Right lobe of liver (tissue), 6 donors: ENCODE measurements at regions not wholly inside any gene's neighbourhood (a gene's known extent, or its start where the extent isn't known, plus 50 kb on each side); places are given as distances from the start of the nearest gene placed in this dataset.

Experiments used
- ATAC-seq, 4 donors: fragments of 200-7000 bp; cut with Tn5 transposase; one replicate each; pipeline ENCODE4 v1.9.1; 2020; ENCODE audit warnings: mild to moderate bottlenecking in 4 of 4, moderate library complexity in 4 of 4
- DNase-seq, 3 donors: peaks; one replicate each; pipeline ENCODE4 v3.0.0-alpha.2; 2020
- H3K27ac ChIP-seq, 3 donors: fragments of 200-600 bp; one replicate each; pipeline ENCODE4 v1.8.0; 2022
- H3K27me3 ChIP-seq, 2 donors: fragments of 200-600 bp; one replicate each; pipeline ENCODE4 v1.8.0; 2022
- H3K36me3 ChIP-seq, 4 donors: fragments of 200-600 bp; sonication (generic) in 1 of 4; one replicate each; pipeline versions ENCODE4 v1.5.1 to v1.8.0; 2017 to 2022; ENCODE audit warnings: control low read depth in 1 of 4
- H3K4me1 ChIP-seq, 4 donors: fragments of 200-600 bp; sonication (generic) in 1 of 4; one replicate each; pipeline versions ENCODE4 v1.5.1 to v1.8.0; 2017 to 2022; ENCODE audit warnings: control low read depth in 1 of 4
- H3K4me3 ChIP-seq, 3 donors: fragments of 200-600 bp; one replicate each; pipeline ENCODE4 v1.8.0; 2022
- H3K9me3 ChIP-seq, 4 donors: fragments of 200-600 bp; sonication (generic) in 1 of 4; one replicate each; pipeline versions ENCODE4 v1.5.1 to v1.8.0; 2017 to 2022; ENCODE audit warnings: control low read depth in 1 of 4
- POLR2A ChIP-seq: fragments of 450-650 bp; IDR thresholded peaks from one replicate; pipeline ENCODE4 v1.6.1; 2017; ENCODE audit warnings: antibody characterized with exemption, mild to moderate bottlenecking
- WGBS: methylation state at CpG from one replicate; pipeline ENCODE4 v1.1.6; 2018; ENCODE audit warnings: low coverage, low lambda C conversion rate; ENCODE audit not compliant: insufficient coverage; ENCODE audit errors: missing lambda C conversion rate; 5-methylcytosine and 5-hydroxymethylcytosine counted together
- intact Hi-C, 2 donors: fragments of 100-400 bp; cut with DNase I; formaldehyde crosslinking; loops; one replicate each; pipeline versions ENCODE4 v1.11.2 to v1.14.1; 2022
- TF ChIP-seq, protein P1 (sequence below), 4 donors: fragments of 200-600 bp in 3 of 4; fragments of 450-650 bp in 1 of 4; IDR thresholded peaks; one replicate each; pipeline versions ENCODE4 v1.5.1 to v1.8.0; 2016 to 2022; ENCODE audit warnings: antibody characterized with exemption in 4 of 4, mild to moderate bottlenecking in 2 of 4
- donor health status: DM: no; HTN: yes; CAD: no.
- donor health status: DM: no; HTN: no; CAD: no.
- donor health status: DM: no; HTN: no; CAD: no.
- donor health status: DM: no; HTN: yes; CAD: no.
- donor health status: DM: no; HTN: yes; CAD: no.

DNA sequence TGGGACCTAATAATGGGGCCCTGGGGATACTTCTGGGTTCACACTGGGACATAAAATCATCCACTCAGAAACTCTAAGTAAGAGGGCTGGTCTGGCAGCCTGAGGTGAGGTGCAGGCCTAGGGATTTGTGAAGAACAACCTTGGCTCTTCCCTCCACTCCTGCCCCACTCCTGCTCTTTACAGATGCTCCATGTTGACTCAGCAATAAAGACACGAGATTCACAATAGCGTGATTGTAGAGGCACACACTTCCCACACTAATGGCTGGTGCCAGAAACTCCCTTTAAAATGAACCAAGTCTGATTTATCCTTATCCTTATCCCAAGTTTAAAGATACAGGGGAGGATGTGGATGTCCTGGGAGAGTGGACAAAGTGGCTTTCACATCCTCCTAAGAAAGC lies 228.2 kb downstream of the ACTR3 start:
- 44% methylated on average over 2 of the region's 2 CpGs for WGBS
- TF ChIP-seq, protein P1, sequence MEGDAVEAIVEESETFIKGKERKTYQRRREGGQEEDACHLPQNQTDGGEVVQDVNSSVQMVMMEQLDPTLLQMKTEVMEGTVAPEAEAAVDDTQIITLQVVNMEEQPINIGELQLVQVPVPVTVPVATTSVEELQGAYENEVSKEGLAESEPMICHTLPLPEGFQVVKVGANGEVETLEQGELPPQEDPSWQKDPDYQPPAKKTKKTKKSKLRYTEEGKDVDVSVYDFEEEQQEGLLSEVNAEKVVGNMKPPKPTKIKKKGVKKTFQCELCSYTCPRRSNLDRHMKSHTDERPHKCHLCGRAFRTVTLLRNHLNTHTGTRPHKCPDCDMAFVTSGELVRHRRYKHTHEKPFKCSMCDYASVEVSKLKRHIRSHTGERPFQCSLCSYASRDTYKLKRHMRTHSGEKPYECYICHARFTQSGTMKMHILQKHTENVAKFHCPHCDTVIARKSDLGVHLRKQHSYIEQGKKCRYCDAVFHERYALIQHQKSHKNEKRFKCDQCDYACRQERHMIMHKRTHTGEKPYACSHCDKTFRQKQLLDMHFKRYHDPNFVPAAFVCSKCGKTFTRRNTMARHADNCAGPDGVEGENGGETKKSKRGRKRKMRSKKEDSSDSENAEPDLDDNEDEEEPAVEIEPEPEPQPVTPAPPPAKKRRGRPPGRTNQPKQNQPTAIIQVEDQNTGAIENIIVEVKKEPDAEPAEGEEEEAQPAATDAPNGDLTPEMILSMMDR (IDR thresholded peaks at IDR 0.05) = no peak
- TF ChIP-seq POLR2A = no peak
- Histone ChIP-seq H3K4me1 (no peaks in the 10 kb centered on the region), H3K27me3 (no peaks in the 10 kb centered on the region), H3K36me3 (no peaks in the 10 kb centered on the region), H3K27ac (no peak overlapping the region), H3K9me3 (no peaks in the 10 kb centered on the region), H3K4me3 (no peak overlapping the region)
- ATAC-seq (no peak), DNase-seq (no peak)
- intact Hi-C loops = no loop called here

DNA sequence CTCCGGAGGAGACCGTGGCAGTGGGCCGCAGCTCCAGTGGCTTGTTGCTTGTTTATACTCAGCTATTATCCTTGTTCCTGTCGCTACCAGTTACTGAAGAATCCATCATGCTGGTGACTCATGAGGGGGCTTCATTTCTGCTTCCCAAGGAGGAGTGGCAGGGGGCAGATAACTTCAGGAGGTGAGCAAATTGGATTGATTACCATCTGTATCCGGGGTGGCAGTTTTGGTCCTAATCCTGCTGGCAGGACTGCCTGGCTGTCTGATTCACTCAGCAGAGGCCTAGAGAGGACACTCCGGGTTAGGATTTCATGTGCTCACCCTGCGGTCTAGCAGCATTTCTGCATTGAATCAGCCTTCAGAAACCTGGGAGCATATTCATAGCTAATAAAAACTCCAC lies 230.0 kb downstream of the ACTR3 start:
- no peak overlapping the region for H3K27ac ChIP-seq
- no peaks in the 10 kb centered on the region for H3K27me3 ChIP-seq
- intact Hi-C loops = no loop called here
- ATAC-seq (no peak), DNase-seq (no peak)
- 81% methylated on average over 5 of the region's 7 CpGs for WGBS
- H3K4me1 ChIP-seq = no peaks in the 10 kb centered on the region
- no peak overlapping the region for H3K4me3 ChIP-seq
- TF ChIP-seq POLR2A = no peak
- TF ChIP-seq, protein P1 (IDR thresholded peaks at IDR 0.05) = no peak
- H3K36me3 ChIP-seq = no peaks in the 10 kb centered on the region
- H3K9me3 ChIP-seq = no peaks in the 10 kb centered on the region

DNA sequence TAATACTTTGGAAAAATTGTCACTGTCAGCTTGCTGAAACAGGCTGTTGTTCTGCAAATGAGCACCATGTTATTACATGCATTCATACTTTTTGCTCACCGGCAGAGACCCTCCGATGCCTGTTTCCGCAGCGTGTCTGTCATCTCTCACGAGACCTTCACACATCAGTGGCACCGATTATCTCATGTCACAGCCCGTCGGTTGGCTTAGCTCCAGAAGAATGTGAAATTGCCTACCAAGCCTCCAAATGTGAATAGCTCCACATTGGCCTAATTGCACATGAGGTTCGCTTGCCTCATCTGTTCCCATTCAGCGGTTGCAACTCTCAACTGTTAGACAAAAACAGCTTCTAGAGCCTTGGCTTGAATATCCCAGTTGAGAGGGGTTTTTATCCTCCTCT lies 233.0 kb downstream of the ACTR3 start:
- H3K27ac ChIP-seq = no peak overlapping the region
- H3K4me1 ChIP-seq = no peaks in the 10 kb centered on the region
- no peaks in the 10 kb centered on the region for H3K9me3 ChIP-seq
- H3K27me3 ChIP-seq = no peaks in the 10 kb centered on the region
- WGBS = 81% methylated on average over 9 of the region's 10 CpGs
- no peaks in the 10 kb centered on the region for H3K36me3 ChIP-seq
- ATAC-seq = no peak
- no peak overlapping the region for H3K4me3 ChIP-seq
- no peak for DNase-seq
- intact Hi-C loops = no loop called here
- TF ChIP-seq, protein P1 (IDR thresholded peaks at IDR 0.05) = no peak
- no peak for TF ChIP-seq POLR2A

GRCh38 chr2:114123925-114124324 lies 234.0 kb downstream of the ACTR3 start:
- H3K9me3 ChIP-seq = no peaks in the 10 kb centered on the region
- intact Hi-C loops = no loop called here

More at GRCh38 chr2:114123925-114124324, 234.0 kb downstream of the ACTR3 start:
- DNase-seq = no peak
- no peak for TF ChIP-seq POLR2A
- TF ChIP-seq, protein P1 (IDR thresholded peaks at IDR 0.05) = no peak
- H3K27ac ChIP-seq = no peak overlapping the region
- H3K36me3 ChIP-seq = no peaks in the 10 kb centered on the region
- ATAC-seq = no peak
- H3K4me1 ChIP-seq = no peaks in the 10 kb centered on the region
- no peak overlapping the region for H3K4me3 ChIP-seq
- no peaks in the 10 kb centered on the region for H3K27me3 ChIP-seq
- 51% methylated on average over 3 of the region's 3 CpGs for WGBS
